Hematopoietic multipotent progenitor cell treated with erythropoietin and hydrocortisone succinate and interleukin-3 and kit ligand, for 6 days (in vitro differentiated cells): ENCODE measurements at regions not wholly inside any gene's neighbourhood (a gene's known extent, or its start where the extent isn't known, plus 50 kb on each side); places are given as distances from the start of the nearest gene placed in this dataset.
A peak's percentile ranks its signal among the peaks of the same experiment; 100 is the strongest.
"Not testable (repeated sequence)": the region's sequence is repeated elsewhere in the genome, so short reads cannot be mapped to it uniquely, and the experiment has no call there.

Experiments used
- DNase-seq: peaks from one replicate; pipeline ENCODE4 v3.0.0-alpha.2; 2015

- no peak for DNase-seq
Observed at GRCh38 chr5:156169495-156169894, 157.5 kb upstream of the SGCD start.

GRCh38 chr5:156170351-156170961 lies 156.5 kb upstream of the SGCD start:
- DNase-seq: no peak

GRCh38 chr5:156174225-156174624 lies 152.7 kb upstream of the SGCD start:
- DNase-seq: no peak

- DNase-seq: no peak
Observed at GRCh38 chr5:156178117-156178516, 148.8 kb upstream of the SGCD start.

- no peak for DNase-seq
Observed at GRCh38 chr5:156181656-156182055, 145.3 kb upstream of the SGCD start.

GRCh38 chr5:156182174-156182967 lies 144.6 kb upstream of the SGCD start:
- no peak for DNase-seq

GRCh38 chr5:156186760-156187159 lies 140.2 kb upstream of the SGCD start:
- no peak for DNase-seq

- DNase-seq: no peak
Observed at GRCh38 chr5:156188016-156188415, 138.9 kb upstream of the SGCD start.

GRCh38 chr5:156189628-156190027 lies 137.3 kb upstream of the SGCD start:
- no peak for DNase-seq

GRCh38 chr5:156191547-156191946 lies 135.4 kb upstream of the SGCD start:
- DNase-seq: no peak

GRCh38 chr5:156197042-156197635 lies 129.8 kb upstream of the SGCD start:
- no peak for DNase-seq

GRCh38 chr5:156199045-156199444 lies 127.9 kb upstream of the SGCD start:
- no peak for DNase-seq

- no peak for DNase-seq
Observed at GRCh38 chr5:156200938-156201787, 125.8 kb upstream of the SGCD start.

GRCh38 chr5:156201788-156202403 lies 125.1 kb upstream of the SGCD start:
- no peak for DNase-seq

GRCh38 chr5:156208271-156208670 lies 118.7 kb upstream of the SGCD start:
- peak; percentile 53 for DNase-seq

GRCh38 chr5:156218367-156219158 lies 108.4 kb upstream of the SGCD start:
- DNase-seq: no peak

- no peak for DNase-seq
Observed at GRCh38 chr5:156219483-156220005, 107.4 kb upstream of the SGCD start.

GRCh38 chr5:156221816-156222215 lies 105.1 kb upstream of the SGCD start:
- no peak for DNase-seq

- DNase-seq: no peak
Observed at GRCh38 chr5:156223547-156223946, 103.4 kb upstream of the SGCD start.

GRCh38 chr5:156226485-156226884 lies 100.5 kb upstream of the SGCD start:
- DNase-seq: not testable (repeated sequence)

GRCh38 chr5:156230887-156231286 lies 96.1 kb upstream of the SGCD start:
- DNase-seq: no peak
